ENCODE measurements at regions not wholly inside any gene's neighbourhood (a gene's known extent, or its start where the extent isn't known, plus 50 kb on each side); places are given as distances from the start of the nearest gene placed in this dataset.
"Not testable (repeated sequence)": the region's sequence is repeated elsewhere in the genome, so short reads cannot be mapped to it uniquely, and the experiment has no call there.

GRCh38 chr4:82301390-82301789 is 72.4 kb downstream of the HNRNPD start:
- not testable (repeated sequence) for H3K9me3 ChIP-seq (ENCODE audit: control insufficient read depth in 2 of 2, low read length in 2 of 2); H3K27me3 ChIP-seq (ENCODE audit: control insufficient read depth in 1 of 2, insufficient read depth in 2 of 2, low read length in 2 of 2); H3K4me1 ChIP-seq (ENCODE audit: control insufficient read depth, insufficient read depth, low read length); H3K36me3 ChIP-seq (ENCODE audit: control insufficient read depth in 2 of 2, insufficient read depth in 2 of 2, low read length in 2 of 2); H3K4me3 ChIP-seq (ENCODE audit: low read length in 2 of 2); H3K9ac ChIP-seq (ENCODE audit: low read length in 2 of 2); H3K27ac ChIP-seq (ENCODE audit: low read length)

- no peaks in the 10 kb centered on the region for H3K27me3 ChIP-seq (ENCODE audit: control insufficient read depth in 1 of 2, insufficient read depth in 2 of 2, low read length in 2 of 2)
- H3K36me3 ChIP-seq (ENCODE audit: control insufficient read depth in 2 of 2, insufficient read depth in 2 of 2, low read length in 2 of 2) = no peaks in the 10 kb centered on the region
- H3K9ac ChIP-seq (ENCODE audit: low read length in 2 of 2) = no peak overlapping the region
- no peaks in the 10 kb centered on the region for H3K9me3 ChIP-seq (ENCODE audit: control insufficient read depth in 2 of 2, low read length in 2 of 2)
- H3K27ac ChIP-seq (ENCODE audit: low read length) = no peak overlapping the region
- no peak overlapping the region for H3K4me3 ChIP-seq (ENCODE audit: low read length in 2 of 2)
- no peaks in the 10 kb centered on the region for H3K4me1 ChIP-seq (ENCODE audit: control insufficient read depth, insufficient read depth, low read length)
Measured at GRCh38 chr4:82293304-82293703, 80.5 kb downstream of the HNRNPD start.

- no peak overlapping the region for H3K9ac ChIP-seq (ENCODE audit: low read length in 2 of 2)
- no peaks in the 10 kb centered on the region for H3K27me3 ChIP-seq (ENCODE audit: control insufficient read depth in 1 of 2, insufficient read depth in 2 of 2, low read length in 2 of 2)
- H3K27ac ChIP-seq (ENCODE audit: low read length) = no peak overlapping the region
- no peak overlapping the region for H3K4me3 ChIP-seq (ENCODE audit: low read length in 2 of 2)
- peaks cover 5% of the 10 kb centered on the region for H3K4me1 ChIP-seq (ENCODE audit: control insufficient read depth, insufficient read depth, low read length)
- no peaks in the 10 kb centered on the region for H3K9me3 ChIP-seq (ENCODE audit: control insufficient read depth in 2 of 2, low read length in 2 of 2)
- no peaks in the 10 kb centered on the region for H3K36me3 ChIP-seq (ENCODE audit: control insufficient read depth in 2 of 2, insufficient read depth in 2 of 2, low read length in 2 of 2)
Measured at GRCh38 chr4:82287720-82288119, 86.1 kb downstream of the HNRNPD start.

GRCh38 chr4:82284858-82285805 is 88.7 kb downstream of the HNRNPD start:
- no peaks in the 10 kb centered on the region for H3K9me3 ChIP-seq (ENCODE audit: control insufficient read depth in 2 of 2, low read length in 2 of 2)
- H3K27ac ChIP-seq (ENCODE audit: low read length) = no peak overlapping the region
- H3K9ac ChIP-seq (ENCODE audit: low read length in 2 of 2) = peak overlapping the region; percentile 58 to 61
- no peaks in the 10 kb centered on the region for H3K27me3 ChIP-seq (ENCODE audit: control insufficient read depth in 1 of 2, insufficient read depth in 2 of 2, low read length in 2 of 2)
- no peaks in the 10 kb centered on the region for H3K36me3 ChIP-seq (ENCODE audit: control insufficient read depth in 2 of 2, insufficient read depth in 2 of 2, low read length in 2 of 2)
- peaks cover 5% of the 10 kb centered on the region for H3K4me1 ChIP-seq (ENCODE audit: control insufficient read depth, insufficient read depth, low read length)
- peak overlapping the region; percentile 76 to 91 for H3K4me3 ChIP-seq (ENCODE audit: low read length in 2 of 2)

DNA sequence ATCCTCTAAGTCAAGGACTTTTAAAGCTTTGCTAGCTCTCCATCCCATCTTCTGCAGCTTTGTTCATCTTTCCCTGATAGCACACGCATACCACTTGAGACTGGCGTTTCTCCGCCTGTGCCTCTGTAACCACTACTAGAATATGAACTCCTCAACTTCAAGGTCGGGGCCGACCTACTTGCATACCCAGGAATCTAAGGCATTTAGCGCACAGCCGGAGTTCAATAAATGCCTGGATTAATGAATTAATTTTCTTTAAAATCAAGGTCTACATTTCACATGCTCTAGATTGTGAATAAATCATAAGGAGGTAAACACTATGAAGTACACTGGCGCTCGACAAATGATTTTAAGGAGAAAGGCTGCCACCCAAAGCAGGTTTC is 89.3 kb downstream of the HNRNPD start:
- Histone ChIP-seq H3K4me1 (ENCODE audit: control insufficient read depth, insufficient read depth, low read length) (peaks cover 5% of the 10 kb centered on the region), H3K36me3 (ENCODE audit: control insufficient read depth in 2 of 2, insufficient read depth in 2 of 2, low read length in 2 of 2) (no peaks in the 10 kb centered on the region), H3K27ac (ENCODE audit: low read length) (no peak overlapping the region), H3K9ac (ENCODE audit: low read length in 2 of 2) (peak overlapping the region; percentile 55 to 56), H3K9me3 (ENCODE audit: control insufficient read depth in 2 of 2, low read length in 2 of 2) (no peaks in the 10 kb centered on the region), H3K27me3 (ENCODE audit: control insufficient read depth in 1 of 2, insufficient read depth in 2 of 2, low read length in 2 of 2) (no peaks in the 10 kb centered on the region), H3K4me3 (ENCODE audit: low read length in 2 of 2) (peak overlapping the region; percentile 76 to 91)

DNA sequence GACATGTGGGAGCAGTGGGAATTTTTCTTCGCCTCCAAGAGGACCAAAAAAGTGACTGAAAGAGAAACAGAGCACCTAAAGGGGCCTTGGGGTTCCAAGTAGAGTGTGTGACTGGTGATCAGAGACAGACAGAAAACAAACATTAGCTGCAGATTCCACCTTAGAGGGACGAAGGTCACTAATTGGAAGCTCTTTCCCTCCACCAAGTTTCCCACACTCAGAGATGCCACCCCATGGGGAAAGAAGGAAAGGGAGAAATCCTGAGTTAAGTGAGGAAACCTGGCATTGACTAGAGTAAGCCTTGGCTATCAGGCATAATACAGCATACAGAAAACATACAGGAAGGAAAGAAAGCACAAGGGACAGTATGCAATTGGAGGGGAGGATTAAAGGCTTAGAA is 90.9 kb downstream of the HNRNPD start:
- Histone ChIP-seq H3K27ac (ENCODE audit: low read length) (no peak overlapping the region), H3K4me1 (ENCODE audit: control insufficient read depth, insufficient read depth, low read length) (peaks cover 5% of the 10 kb centered on the region), H3K9ac (ENCODE audit: low read length in 2 of 2) (no peak overlapping the region), H3K27me3 (ENCODE audit: control insufficient read depth in 1 of 2, insufficient read depth in 2 of 2, low read length in 2 of 2) (no peaks in the 10 kb centered on the region), H3K36me3 (ENCODE audit: control insufficient read depth in 2 of 2, insufficient read depth in 2 of 2, low read length in 2 of 2) (no peaks in the 10 kb centered on the region), H3K9me3 (ENCODE audit: control insufficient read depth in 2 of 2, low read length in 2 of 2) (no peaks in the 10 kb centered on the region), H3K4me3 (ENCODE audit: low read length in 2 of 2) (no peak overlapping the region)

DNA sequence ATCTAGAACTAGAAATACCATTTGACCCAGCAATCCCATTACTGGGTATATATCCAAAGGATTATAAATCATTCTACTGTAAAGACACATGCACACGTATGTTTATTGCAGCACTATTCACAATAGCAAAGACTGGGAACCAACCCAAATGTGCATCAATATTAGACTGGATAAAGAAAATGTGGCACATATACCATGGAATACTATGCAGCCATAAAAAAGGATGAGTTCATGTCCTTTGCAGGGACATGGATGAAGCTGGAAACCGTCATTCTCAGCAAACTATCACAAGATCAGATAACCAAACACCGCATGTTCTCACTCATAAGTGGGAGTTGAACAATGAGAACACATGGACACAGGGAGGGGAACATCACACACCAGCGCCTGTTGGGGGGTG is 94.2 kb downstream of the HNRNPD start:
- H3K27ac ChIP-seq (ENCODE audit: low read length); H3K36me3 ChIP-seq (ENCODE audit: control insufficient read depth in 2 of 2, insufficient read depth in 2 of 2, low read length in 2 of 2); H3K27me3 ChIP-seq (ENCODE audit: control insufficient read depth in 1 of 2, insufficient read depth in 2 of 2, low read length in 2 of 2); H3K4me1 ChIP-seq (ENCODE audit: control insufficient read depth, insufficient read depth, low read length); H3K4me3 ChIP-seq (ENCODE audit: low read length in 2 of 2); H3K9ac ChIP-seq (ENCODE audit: low read length in 2 of 2); H3K9me3 ChIP-seq (ENCODE audit: control insufficient read depth in 2 of 2, low read length in 2 of 2): not testable (repeated sequence)

- Histone ChIP-seq H3K4me3 (ENCODE audit: low read length in 2 of 2) (no peak overlapping the region), H3K9me3 (ENCODE audit: control insufficient read depth in 2 of 2, low read length in 2 of 2) (no peaks in the 10 kb centered on the region), H3K9ac (ENCODE audit: low read length in 2 of 2) (no peak overlapping the region), H3K36me3 (ENCODE audit: control insufficient read depth in 2 of 2, insufficient read depth in 2 of 2, low read length in 2 of 2) (no peaks in the 10 kb centered on the region), H3K27ac (ENCODE audit: low read length) (no peak overlapping the region), H3K4me1 (ENCODE audit: control insufficient read depth, insufficient read depth, low read length) (no peaks in the 10 kb centered on the region), H3K27me3 (ENCODE audit: control insufficient read depth in 1 of 2, insufficient read depth in 2 of 2, low read length in 2 of 2) (no peaks in the 10 kb centered on the region)
Measured at GRCh38 chr4:82276332-82276640, 97.5 kb downstream of the HNRNPD start.

DNA sequence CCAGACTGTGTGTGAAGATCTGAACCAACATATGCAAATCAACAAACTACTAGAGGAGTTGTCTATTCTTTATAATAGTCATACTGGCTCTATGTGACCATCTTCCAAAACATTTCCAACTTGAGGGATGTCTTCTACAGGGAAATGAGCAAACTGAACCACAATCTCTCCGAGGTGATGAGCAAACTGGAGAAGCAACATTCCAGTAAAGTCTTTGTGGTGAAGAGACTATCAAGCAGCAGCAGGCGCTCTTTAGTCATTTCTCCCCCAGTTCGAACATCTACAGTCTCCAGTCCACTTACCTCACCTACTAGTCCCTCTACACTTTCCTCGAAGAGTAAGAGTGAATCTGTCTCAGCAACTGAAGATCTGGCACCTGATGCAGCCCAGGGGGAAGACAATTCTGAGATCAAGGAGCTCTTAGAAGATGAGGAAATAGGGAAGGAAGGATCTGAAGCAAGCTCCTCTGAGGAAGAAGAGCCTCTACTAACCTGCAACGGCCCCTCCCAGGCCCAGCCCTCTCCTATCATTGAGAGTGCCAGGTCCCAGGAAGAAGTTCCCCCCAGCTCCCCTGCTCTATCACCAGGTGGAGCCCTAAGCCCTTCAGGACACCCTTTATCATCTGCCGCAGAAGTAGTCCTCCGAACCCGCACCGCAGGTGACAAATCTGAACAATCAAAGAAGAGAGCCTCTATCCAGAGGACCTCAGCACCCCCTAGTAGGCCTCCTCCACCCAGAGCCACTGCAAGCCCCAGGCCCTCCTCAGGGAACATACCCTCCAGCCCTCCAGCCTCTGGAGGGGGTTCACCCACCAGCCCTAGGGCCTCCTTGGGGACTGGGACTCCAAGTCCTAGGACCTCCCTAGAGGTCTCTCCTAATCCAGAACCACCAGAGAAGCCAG is 98.1 kb downstream of the HNRNPD start:
- no peak overlapping the region for H3K9ac ChIP-seq (ENCODE audit: low read length in 2 of 2)
- no peaks in the 10 kb centered on the region for H3K36me3 ChIP-seq (ENCODE audit: control insufficient read depth in 2 of 2, insufficient read depth in 2 of 2, low read length in 2 of 2)
- no peak overlapping the region for H3K4me3 ChIP-seq (ENCODE audit: low read length in 2 of 2)
- no peaks in the 10 kb centered on the region for H3K9me3 ChIP-seq (ENCODE audit: control insufficient read depth in 2 of 2, low read length in 2 of 2)
- H3K27ac ChIP-seq (ENCODE audit: low read length) = no peak overlapping the region
- H3K27me3 ChIP-seq (ENCODE audit: control insufficient read depth in 1 of 2, insufficient read depth in 2 of 2, low read length in 2 of 2) = no peaks in the 10 kb centered on the region
- H3K4me1 ChIP-seq (ENCODE audit: control insufficient read depth, insufficient read depth, low read length) = no peaks in the 10 kb centered on the region

DNA sequence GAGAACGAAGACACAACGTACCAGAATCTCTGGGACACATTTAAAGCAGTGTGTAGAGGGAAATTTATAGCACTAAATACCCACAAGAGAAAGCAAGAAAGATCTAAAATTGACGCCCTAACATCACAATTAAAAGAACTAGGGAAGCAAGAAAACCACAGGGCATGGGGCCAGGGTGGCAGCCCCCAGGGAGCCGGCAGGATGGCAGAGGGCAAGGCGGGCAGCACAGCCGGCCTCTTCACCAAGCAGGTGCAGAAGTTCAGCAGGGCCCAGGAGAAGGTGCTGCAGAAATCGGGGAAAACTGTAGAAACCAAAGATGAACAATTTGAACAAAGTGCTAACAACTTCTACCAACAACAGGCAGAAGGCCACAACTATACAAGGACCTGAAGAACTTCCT is 99.1 kb downstream of the HNRNPD start:
- H3K9me3 ChIP-seq (ENCODE audit: control insufficient read depth in 2 of 2, low read length in 2 of 2); H3K9ac ChIP-seq (ENCODE audit: low read length in 2 of 2); H3K4me3 ChIP-seq (ENCODE audit: low read length in 2 of 2); H3K36me3 ChIP-seq (ENCODE audit: control insufficient read depth in 2 of 2, insufficient read depth in 2 of 2, low read length in 2 of 2); H3K27ac ChIP-seq (ENCODE audit: low read length); H3K27me3 ChIP-seq (ENCODE audit: control insufficient read depth in 1 of 2, insufficient read depth in 2 of 2, low read length in 2 of 2); H3K4me1 ChIP-seq (ENCODE audit: control insufficient read depth, insufficient read depth, low read length): not testable (repeated sequence)

- not testable (repeated sequence) for H3K27ac ChIP-seq (ENCODE audit: low read length); H3K4me1 ChIP-seq (ENCODE audit: control insufficient read depth, insufficient read depth, low read length)
Measured at GRCh38 chr4:82272523-82272922, 101.3 kb downstream of the HNRNPD start.

More at GRCh38 chr4:82272523-82272922, 101.3 kb downstream of the HNRNPD start:
- not testable (repeated sequence) for H3K36me3 ChIP-seq (ENCODE audit: control insufficient read depth in 2 of 2, insufficient read depth in 2 of 2, low read length in 2 of 2); H3K4me3 ChIP-seq (ENCODE audit: low read length in 2 of 2); H3K9ac ChIP-seq (ENCODE audit: low read length in 2 of 2); H3K9me3 ChIP-seq (ENCODE audit: control insufficient read depth in 2 of 2, low read length in 2 of 2); H3K27me3 ChIP-seq (ENCODE audit: control insufficient read depth in 1 of 2, insufficient read depth in 2 of 2, low read length in 2 of 2)

Measured in stomach smooth muscle (tissue), 2 donors.